ENCODE measurements at regions not wholly inside any gene's neighbourhood (a gene's known extent, or its start where the extent isn't known, plus 50 kb on each side); places are given as distances from the start of the nearest gene placed in this dataset.
A peak's percentile ranks its signal among the peaks of the same experiment; 100 is the strongest.

- no peak for TF ChIP-seq CTCF (IDR thresholded peaks at IDR 0.05)
- no peak for ATAC-seq
- Histone ChIP-seq H3K27ac (no peak overlapping the region), H3K27me3 (peaks cover 0 to 11% of the 10 kb centered on the region in 2 donors), H3K9me3 (no peaks in the 10 kb centered on the region), H3K4me1 (no peaks in the 10 kb centered on the region), H3K4me3 (no peak overlapping the region), H3K36me3 (no peaks in the 10 kb centered on the region)
- DNase-seq = peak in 1 of 4 donors; percentile 27
- intact Hi-C loops (cut with DNase I) = no loop called here
These were observed 142.0 kb upstream of the RTL1 start for GRCh38 chr14:101045511-101045910.

- no peak for ATAC-seq
- no peaks in the 10 kb centered on the region for H3K36me3 ChIP-seq
These were observed 142.5 kb upstream of the RTL1 start for GRCh38 chr14:101046071-101046470.

GRCh38 chr14:101047326-101047725 is 143.8 kb upstream of the RTL1 start:
- intact Hi-C loops (cut with DNase I) = no loop called here
- H3K4me1 ChIP-seq = no peaks in the 10 kb centered on the region
- DNase-seq (peak in 1 of 4 donors; percentile 69), ATAC-seq (no peak)
- H3K36me3 ChIP-seq = no peaks in the 10 kb centered on the region
- H3K9me3 ChIP-seq = no peaks in the 10 kb centered on the region
- H3K27me3 ChIP-seq = peaks cover 0 to 18% of the 10 kb centered on the region in 2 donors
- TF ChIP-seq CTCF (IDR thresholded peaks at IDR 0.05) = no peak
- no peak overlapping the region for H3K4me3 ChIP-seq
- no peak overlapping the region for H3K27ac ChIP-seq

More at GRCh38 chr14:101046071-101046470, 142.5 kb upstream of the RTL1 start:
- Histone ChIP-seq H3K4me1 (no peaks in the 10 kb centered on the region), H3K27ac (no peak overlapping the region), H3K4me3 (no peak overlapping the region), H3K27me3 (peaks cover 0 to 16% of the 10 kb centered on the region in 2 donors), H3K9me3 (no peaks in the 10 kb centered on the region)
- no peak for TF ChIP-seq CTCF (IDR thresholded peaks at IDR 0.05)
- DNase-seq = peak in 1 of 4 donors; percentile 67
- intact Hi-C loops (cut with DNase I) = no loop called here

GRCh38 chr14:101048766-101049165 is 145.2 kb upstream of the RTL1 start:
- Histone ChIP-seq H3K9me3 (no peaks in the 10 kb centered on the region), H3K36me3 (no peaks in the 10 kb centered on the region), H3K27me3 (peaks cover 0 to 18% of the 10 kb centered on the region in 2 donors), H3K4me1 (no peaks in the 10 kb centered on the region), H3K4me3 (no peak overlapping the region), H3K27ac (no peak overlapping the region)
- TF ChIP-seq CTCF (IDR thresholded peaks at IDR 0.05) = no peak
- ATAC-seq = no peak
- intact Hi-C loops (cut with DNase I) = no loop called here
- DNase-seq = peak in 1 of 4 donors; percentile 33

GRCh38 chr14:101049511-101049910 is 146.0 kb upstream of the RTL1 start:
- Histone ChIP-seq H3K27ac (no peak overlapping the region), H3K4me3 (no peak overlapping the region), H3K4me1 (no peaks in the 10 kb centered on the region), H3K9me3 (no peaks in the 10 kb centered on the region), H3K27me3 (peaks cover 0 to 18% of the 10 kb centered on the region in 2 donors), H3K36me3 (no peaks in the 10 kb centered on the region)
- TF ChIP-seq CTCF (IDR thresholded peaks at IDR 0.05) = no peak
- DNase-seq (peak in 1 of 4 donors; percentile 49), ATAC-seq (no peak)
- intact Hi-C loops (cut with DNase I) = no loop called here

Data from left lung (tissue), 4 donors.